ENCODE measurements at regions not wholly inside any gene's neighbourhood (a gene's known extent, or its start where the extent isn't known, plus 50 kb on each side); places are given as distances from the start of the nearest gene placed in this dataset.

GRCh38 chr13:105527127-105527526 is 1008.3 kb downstream of the EFNB2 start:
- H3K56ac ChIP-seq (ENCODE audit: extremely low read depth, insufficient read depth, low read length): no peak overlapping the region
- H4K8ac ChIP-seq (ENCODE audit: low read depth in 2 of 2, low read length in 2 of 2): no peak overlapping the region
- BruUV-seq (replicated peaks): no TSS peak
- H3K4me2 ChIP-seq (ENCODE audit: low read depth, low read length): no peak overlapping the region
- H3K79me1 ChIP-seq (ENCODE audit: low read depth in 1 of 2, low read length in 2 of 2): no peaks in the 10 kb centered on the region
- no peak overlapping the region for H2BK120ac ChIP-seq (ENCODE audit: low read depth, low read length)
- H3K14ac ChIP-seq (replicated peaks; ENCODE audit: low read depth, low read length): no peak overlapping the region
- no peak overlapping the region for H2AFZ ChIP-seq (replicated peaks; ENCODE audit: low read length, poor library complexity)
- H3K27ac ChIP-seq (ENCODE audit: insufficient read depth, low read length): no peak overlapping the region
- no peak overlapping the region for H2BK5ac ChIP-seq (ENCODE audit: low read depth, low read length, poor library complexity, severe bottlenecking)
- 78% methylated on average over 3 of the region's 5 CpGs; no CpG with 5 or more reads in 1 of the 2 experiments for WGBS, 2 experiments (ENCODE audit: extremely low coverage in 2 of 2, insufficient read length in 1 of 2)
- dilution Hi-C loops (cut with HindIII; ENCODE audit: low sequenced_read_pairs, unreplicated experiment): no loop called here
- H3K4me1 ChIP-seq (ENCODE audit: control insufficient read depth, insufficient read depth, low read length): no peaks in the 10 kb centered on the region
- DNase-seq (no peak), ATAC-seq (ENCODE audit: low read depth) (no peak)
- no peaks in the 10 kb centered on the region for H3K9me3 ChIP-seq (ENCODE audit: control insufficient read depth, insufficient read depth, low read length)
- H3K4me3 ChIP-seq (ENCODE audit: insufficient read depth, low read depth, low read length): no peak overlapping the region
- TF ChIP-seq CHD1 (IDR thresholded peaks at IDR 0.05; ENCODE audit: low read depth, low read length) (no peak), CEBPB (IDR thresholded peaks at IDR 0.05; ENCODE audit: low read depth, low read length) (no peak), BHLHE40 (IDR thresholded peaks at IDR 0.05; ENCODE audit: low read depth, low read length) (no peak), RAD21 (IDR thresholded peaks at IDR 0.05; ENCODE audit: low read length) (no peak), CTCF (conservative IDR thresholded peaks at IDR 0.05; ENCODE audit: low read depth, low read length) (no peak)
- H3K23ac ChIP-seq (ENCODE audit: low read depth, low read length): no peak overlapping the region
- no peak overlapping the region for H2AK9ac ChIP-seq (replicated peaks; ENCODE audit: low read depth, low read length, poor library complexity)
- in situ Hi-C loops (cut with MboI; ENCODE audit: low sequenced_read_pairs): no loop called here
- ChIA-PET CTCF (no interaction called here), POLR2A (ENCODE audit: unreplicated experiment) (no interaction called here)
- no peaks in the 10 kb centered on the region for H4K20me1 ChIP-seq (ENCODE audit: insufficient read depth, low read length)
- H3K36me3 ChIP-seq (ENCODE audit: control insufficient read depth, insufficient read depth, low read length): no peaks in the 10 kb centered on the region
- intact Hi-C loops (cut with micrococcal nuclease): no loop called here
- H3K18ac ChIP-seq (ENCODE audit: low read depth, low read length): no peak overlapping the region
- H2AK5ac ChIP-seq (ENCODE audit: low read depth, low read length): no peak overlapping the region
- no peak overlapping the region for H4K91ac ChIP-seq (ENCODE audit: insufficient read depth, low read depth, low read length)
- H2BK15ac ChIP-seq (ENCODE audit: low read depth, low read length): no peak overlapping the region
- no peak overlapping the region for H2BK20ac ChIP-seq (ENCODE audit: low read depth, low read length)
- no peaks in the 10 kb centered on the region for H3K9me1 ChIP-seq (ENCODE audit: insufficient read depth, low read length)
- no peak overlapping the region for H4K5ac ChIP-seq (ENCODE audit: low read depth, low read length)
- H3K4ac ChIP-seq (ENCODE audit: low read depth, low read length): no peak overlapping the region
- no peaks in the 10 kb centered on the region for H3K27me3 ChIP-seq (ENCODE audit: control insufficient read depth, insufficient read depth, low read length)
- H3K9ac ChIP-seq (ENCODE audit: low read depth, low read length): no peak overlapping the region

Measured in IMR-90 (cell line).